ENCODE measurements at regions not wholly inside any gene's neighbourhood (a gene's known extent, or its start where the extent isn't known, plus 50 kb on each side); places are given as distances from the start of the nearest gene placed in this dataset.
"Not testable (repeated sequence)": the region's sequence is repeated elsewhere in the genome, so short reads cannot be mapped to it uniquely, and the experiment has no call there.

DNA sequence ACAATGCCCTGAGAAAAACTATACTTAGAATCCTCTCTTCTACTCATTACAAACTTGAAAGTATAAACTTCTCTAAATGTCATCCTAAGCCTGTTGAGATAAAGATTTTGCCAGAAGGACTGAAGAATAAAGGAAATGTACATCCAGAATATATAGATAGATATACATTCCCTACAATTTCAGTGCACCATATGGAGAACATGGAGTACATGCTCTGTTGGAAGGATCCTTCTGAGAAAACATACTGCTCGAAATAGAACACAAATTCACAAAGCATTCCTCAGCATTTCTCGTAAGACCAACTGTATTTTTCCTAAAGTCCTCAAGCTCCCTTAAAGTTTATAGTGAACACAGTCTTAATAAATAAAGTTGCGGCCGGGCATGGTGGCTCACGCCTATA lies 69.7 kb upstream of the RASA1 start:
- no peak for DNase-seq

DNA sequence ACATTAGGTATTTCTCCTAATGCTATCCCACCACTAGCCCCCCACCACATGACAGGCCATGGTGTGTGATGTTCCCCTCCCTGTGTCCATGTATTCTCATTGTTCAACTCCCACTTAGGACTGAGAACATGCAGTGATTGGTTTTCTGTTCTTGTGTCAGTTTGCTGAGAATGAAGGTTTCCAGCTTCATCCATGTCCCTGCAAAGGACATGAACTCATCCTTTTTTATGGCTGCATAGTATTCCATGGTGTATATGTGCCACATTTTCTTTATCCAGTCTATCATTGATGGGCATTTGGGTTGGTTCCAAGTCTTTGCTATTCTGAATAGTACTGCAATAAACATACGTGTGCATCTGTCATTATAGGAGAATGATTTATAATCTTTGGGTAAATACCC lies 68.4 kb upstream of the RASA1 start:
- DNase-seq, result not testable (repeated sequence)

DNA sequence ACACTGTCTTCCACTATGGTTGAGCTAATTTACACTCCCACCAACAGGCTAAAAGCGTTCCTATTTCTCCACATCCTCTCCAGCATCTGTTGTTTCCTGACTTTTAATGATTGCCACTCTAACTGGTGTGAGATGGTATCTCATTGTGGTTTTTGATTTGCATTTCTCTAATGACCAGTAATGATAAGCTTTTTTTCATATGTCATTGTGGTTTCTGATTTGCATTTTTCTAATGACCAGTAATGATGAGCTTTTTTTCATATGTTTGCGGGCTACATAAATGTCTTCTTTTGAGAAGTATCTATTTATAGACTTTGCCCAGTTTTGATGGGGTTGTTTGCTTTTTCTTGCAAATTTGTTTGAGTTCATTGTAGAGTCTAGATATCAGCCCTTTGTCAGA lies 68.0 kb upstream of the RASA1 start:
- not testable (repeated sequence) for DNase-seq

DNA sequence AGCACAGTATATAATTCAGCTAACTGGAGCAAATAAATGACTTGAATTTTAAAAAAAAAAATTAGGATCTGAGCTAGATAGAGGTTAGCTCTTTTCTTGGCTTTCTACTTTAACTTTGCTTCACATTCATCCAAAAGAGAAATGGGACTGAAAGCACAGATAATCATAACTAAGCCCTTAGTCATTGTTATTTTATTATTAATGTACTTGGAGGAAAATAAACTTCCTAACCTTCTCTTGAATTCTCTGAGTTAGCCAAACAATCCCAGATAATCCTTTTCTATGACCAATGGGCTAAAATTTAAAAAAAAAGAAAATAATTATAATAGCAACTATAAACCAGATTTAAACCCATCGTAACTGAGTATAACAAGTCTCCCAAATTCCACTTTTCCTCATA lies 57.6 kb upstream of the RASA1 start:
- DNase-seq, result no peak

DNA sequence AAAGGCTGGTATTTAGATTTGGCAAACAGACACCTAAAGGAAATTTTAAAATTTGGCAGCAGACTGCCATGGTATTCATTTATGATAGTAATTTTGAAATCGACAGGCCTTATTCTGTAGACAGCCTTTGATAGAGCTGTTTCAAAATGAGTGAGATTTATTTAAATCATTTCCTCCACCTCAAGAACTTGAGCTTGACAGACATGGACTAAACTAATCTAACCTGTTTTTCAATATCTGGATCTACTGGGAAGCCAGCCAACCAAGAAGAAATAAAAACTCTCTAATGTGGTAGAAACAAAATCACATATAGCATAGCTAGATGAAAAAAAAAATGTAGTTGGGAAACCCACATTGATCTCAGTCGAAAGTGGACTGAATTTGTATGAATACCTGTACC lies 56.9 kb upstream of the RASA1 start:
- DNase-seq, result no peak

DNA sequence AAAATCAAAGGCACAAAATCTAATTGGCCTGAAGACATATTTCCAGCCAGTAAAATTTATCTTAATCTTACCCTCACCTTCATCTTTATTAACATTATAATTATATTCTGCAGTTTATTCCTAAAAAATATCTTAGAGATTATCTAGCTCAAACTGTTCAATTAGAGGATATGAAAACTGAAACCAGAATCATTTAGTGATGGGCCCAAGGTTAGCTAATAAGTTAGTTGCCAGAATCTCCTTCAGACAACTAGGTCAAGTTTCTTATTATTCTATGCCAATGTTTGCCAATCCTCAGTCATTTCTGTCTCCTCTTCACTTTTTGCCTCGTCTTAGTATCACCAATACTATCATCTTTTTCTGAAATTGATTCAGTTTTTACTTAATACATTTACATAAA lies 56.0 kb upstream of the RASA1 start:
- DNase-seq, result no peak

DNA sequence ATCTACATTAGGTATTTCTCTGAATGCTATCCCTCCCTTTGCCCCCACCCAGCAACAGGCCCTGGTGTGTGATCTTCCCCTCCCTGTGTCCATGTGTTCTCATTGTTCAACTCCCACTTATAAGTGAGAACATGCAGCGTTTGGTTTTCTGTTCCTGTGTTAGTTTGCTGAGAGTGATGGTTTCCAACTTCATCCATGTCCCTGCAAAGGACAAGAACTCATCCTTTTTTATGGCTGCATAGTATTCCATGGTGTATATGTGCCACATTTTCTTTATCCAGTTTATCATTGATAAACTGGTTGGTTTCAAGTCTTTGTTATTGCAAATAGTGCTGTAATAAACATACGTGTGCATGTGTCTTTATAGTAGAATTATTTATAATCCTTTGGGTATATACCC lies 55.5 kb upstream of the RASA1 start:
- not testable (repeated sequence) for DNase-seq

DNA sequence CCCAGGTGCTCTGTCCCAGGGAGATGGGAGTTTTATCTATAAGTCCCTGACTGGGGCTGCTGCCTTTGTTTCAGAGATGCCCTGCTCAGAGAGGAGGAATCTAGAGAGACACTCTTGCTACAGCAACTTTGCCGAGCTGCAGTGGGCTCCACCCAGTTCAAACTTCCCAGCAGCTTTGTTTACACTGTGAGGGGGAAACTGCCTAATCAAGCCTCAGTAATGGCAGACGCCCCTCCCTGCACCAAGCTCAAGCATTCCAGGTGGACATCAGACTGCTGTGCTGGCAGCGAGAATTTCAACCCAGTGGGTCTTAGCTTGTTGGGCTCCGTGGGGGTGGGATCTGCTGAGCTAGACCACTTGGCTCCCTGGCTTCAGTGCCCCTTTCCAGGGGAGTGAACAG lies 50.2 kb upstream of the RASA1 start:
- not testable (repeated sequence) for DNase-seq

All from muscle of arm (tissue), 1 donor.